H1 (cell line): ENCODE measurements at regions not wholly inside any gene's neighbourhood (a gene's known extent, or its start where the extent isn't known, plus 50 kb on each side); places are given as distances from the start of the nearest gene placed in this dataset.

ENCODE experiments used
- CTCF ChIA-PET: fragments of 300-600 bp; sonication (Branson Sonifier 250); formaldehyde crosslinking; loops from one replicate; lab custom pipeline; 2021; ENCODE audit not compliant: partially characterized antibody; lab: Charles Lee
- POLR2A ChIA-PET: fragments of 300-600 bp; sonication (Branson Sonifier 250); formaldehyde crosslinking; loops from one replicate; lab custom pipeline; 2021; ENCODE audit warnings: inconsistent platforms; ENCODE audit not compliant: partially characterized antibody; lab: Charles Lee
- DNase-seq, 2 experiments: peaks; one replicate each; pipeline versions ENCODE4 v3.0.0 to v3.0.0-alpha.2; 2010 to 2022; ENCODE audit warnings: low spot score in 2 of 2, low read depth in 1 of 2, mixed read lengths in 1 of 2
- FAIRE-seq: peaks from 2 replicates; lab custom pipeline; 2011; peaks lifted over from hg19 to GRCh38; lab: Jason Lieb, UNC
- H2AFZ ChIP-seq: 2 replicates; pipeline ENCODE4 v1.8.1; 2012; ENCODE audit warnings: low read length, inconsistent platforms
- H2AK5ac ChIP-seq: 2 replicates; pipeline ENCODE4 v1.6.1; 2013; ENCODE audit warnings: low read depth, low read length
- H2BK120ac ChIP-seq: replicated peaks from 2 replicates; pipeline ENCODE3; 2013; ENCODE audit warnings: low read depth, low read length, inconsistent platforms
- H2BK12ac ChIP-seq: 2 replicates; pipeline ENCODE4 v1.6.1; 2013; ENCODE audit warnings: low read depth, low read length
- H2BK15ac ChIP-seq: 2 replicates; pipeline ENCODE4 v1.6.1; 2013; ENCODE audit warnings: low read length
- H2BK20ac ChIP-seq: 2 replicates; pipeline ENCODE4 v1.6.1; 2013; ENCODE audit warnings: low read length
- H2BK5ac ChIP-seq: 2 replicates; pipeline ENCODE4 v1.6.1; 2013; ENCODE audit warnings: low read depth, low read length
- H3K14ac ChIP-seq: 2 replicates; pipeline ENCODE4 v1.6.1; 2013; ENCODE audit warnings: inconsistent platforms; ENCODE audit not compliant: insufficient read length
- H3K18ac ChIP-seq: 2 replicates; pipeline ENCODE4 v1.6.1; 2013; ENCODE audit warnings: low read length; ENCODE audit errors: extremely low read depth
- H3K23ac ChIP-seq: 2 replicates; pipeline ENCODE4 v1.6.1; 2013; ENCODE audit warnings: inconsistent platforms; ENCODE audit not compliant: insufficient read length
- H3K23me2 ChIP-seq: 2 replicates; pipeline ENCODE4 v1.6.1; 2013; ENCODE audit warnings: low read depth, low read length
- H3K27ac ChIP-seq: 2 replicates; pipeline ENCODE4 v1.6.1; 2011; ENCODE audit warnings: low read depth, low read length, inconsistent platforms
- H3K27me3 ChIP-seq, 4 experiments: replicated peaks in 1 of 4; 1 replicate in 1 of 4; 2 replicates in 3 of 4; pipeline versions ENCODE4 v1.6.1 to v1.8.1; 2011 to 2013; ENCODE audit warnings: low read length in 3 of 4, mild to moderate bottlenecking in 3 of 4, inconsistent platforms in 2 of 4, mixed read lengths in 2 of 4, moderate library complexity in 1 of 4; ENCODE audit not compliant: control insufficient read depth in 3 of 4, insufficient read depth in 3 of 4; ENCODE audit errors: extremely low read depth in 1 of 4
- H3K36me3 ChIP-seq, 4 experiments: 2 replicates each; pipeline versions ENCODE4 v1.6.1 to v1.8.1; 2011 to 2013; ENCODE audit warnings: mild to moderate bottlenecking in 4 of 4, low read length in 3 of 4, moderate library complexity in 2 of 4, control low read depth in 1 of 4, inconsistent platforms in 1 of 4; ENCODE audit not compliant: insufficient read depth in 4 of 4, control insufficient read depth in 2 of 4
- H3K4ac ChIP-seq: replicated peaks from 2 replicates; pipeline ENCODE3; 2013; ENCODE audit warnings: low read length, low read depth, mixed read lengths, inconsistent platforms; ENCODE audit not compliant: insufficient read length
- H3K4me1 ChIP-seq, 4 experiments: replicated peaks in 1 of 4; 1 replicate in 1 of 4; 2 replicates in 3 of 4; pipeline versions ENCODE4 v1.6.1 to v1.8.1; 2011 to 2013; ENCODE audit warnings: low read length in 3 of 4, inconsistent platforms in 2 of 4, mixed read lengths in 1 of 4; ENCODE audit not compliant: insufficient read depth in 4 of 4, control insufficient read depth in 3 of 4
- H3K4me2 ChIP-seq, 2 experiments: 2 replicates each; pipeline versions ENCODE4 v1.6.1 to v1.8.1; 2011 to 2013; ENCODE audit warnings: low read depth in 2 of 2, low read length in 2 of 2, control low read depth in 1 of 2, inconsistent platforms in 1 of 2, mild to moderate bottlenecking in 1 of 2; ENCODE audit not compliant: insufficient read depth in 1 of 2
- H3K4me3 ChIP-seq, 4 experiments: fragments of 200-600, 300-600 bp in 1 of 4; sonication (generic), shearing (Covaris generic), sonication (Bioruptor Twin) in 1 of 4; 2 replicates each; pipeline versions ENCODE4 v1.5.1 to v1.8.1; 2011 to 2016; ENCODE audit warnings: low read length in 4 of 4, low read depth in 3 of 4, control low read depth in 2 of 4, inconsistent platforms in 2 of 4, mild to moderate bottlenecking in 2 of 4, mixed read lengths in 1 of 4, moderate library complexity in 1 of 4; ENCODE audit not compliant: insufficient read depth in 2 of 4; ENCODE audit errors: extremely low read depth in 1 of 4
- H3K56ac ChIP-seq: replicated peaks from 2 replicates; pipeline ENCODE3; 2013; ENCODE audit warnings: low read depth, mild to moderate bottlenecking, mixed read lengths, low read length, inconsistent platforms; ENCODE audit not compliant: insufficient read length
- H3K79me1 ChIP-seq: 2 replicates; pipeline ENCODE4 v1.6.1; 2013; ENCODE audit warnings: low read depth, low read length, control low read depth
- H3K79me2 ChIP-seq, 2 experiments: 2 replicates each; pipeline versions ENCODE4 v1.6.1 to v1.8.1; 2012 to 2013; ENCODE audit warnings: low read length in 2 of 2, mild to moderate bottlenecking in 2 of 2, inconsistent platforms in 1 of 2; ENCODE audit not compliant: insufficient read depth in 2 of 2, control insufficient read depth in 1 of 2
- H3K9ac ChIP-seq, 4 experiments: replicated peaks in 1 of 4; 1 replicate in 1 of 4; 2 replicates in 3 of 4; pipeline versions ENCODE4 v1.6.1 to v1.8.1; 2011 to 2013; ENCODE audit warnings: low read depth in 3 of 4, low read length in 3 of 4, control low read depth in 2 of 4, mild to moderate bottlenecking in 2 of 4, moderate library complexity in 2 of 4, inconsistent platforms in 1 of 4; ENCODE audit errors: extremely low read depth in 1 of 4
- H3K9me3 ChIP-seq, 2 experiments: 2 replicates each; pipeline versions ENCODE4 v1.6.1 to v1.8.1; 2012 to 2013; ENCODE audit warnings: mild to moderate bottlenecking in 2 of 2, moderate library complexity in 2 of 2, control low read depth in 1 of 2, inconsistent platforms in 1 of 2, low read depth in 1 of 2, low read length in 1 of 2, mixed read lengths in 1 of 2; ENCODE audit not compliant: insufficient read depth in 2 of 2
- H4K20me1 ChIP-seq, 2 experiments: replicated peaks in 1 of 2; 2 replicates each; pipeline versions ENCODE3 to v1.8.1; 2011 to 2013; ENCODE audit warnings: inconsistent platforms in 2 of 2, low read length in 2 of 2, mild to moderate bottlenecking in 1 of 2; ENCODE audit not compliant: insufficient read depth in 2 of 2, control insufficient read depth in 1 of 2
- H4K5ac ChIP-seq: 2 replicates; pipeline ENCODE4 v1.6.1; 2013; ENCODE audit warnings: low read length, low read depth, mixed read lengths, inconsistent platforms; ENCODE audit not compliant: insufficient read length
- H4K8ac ChIP-seq: 2 replicates; pipeline ENCODE4 v1.8.0; 2013; ENCODE audit warnings: mild to moderate bottlenecking, moderate library complexity, low read length, inconsistent platforms; ENCODE audit not compliant: insufficient read depth; ENCODE audit errors: extremely low read depth
- H4K91ac ChIP-seq: replicated peaks from 2 replicates; pipeline ENCODE3; 2013; ENCODE audit warnings: low read length, mixed read lengths, inconsistent platforms; ENCODE audit not compliant: insufficient read length
- BCL11A ChIP-seq, 2 experiments: IDR thresholded peaks; one replicate each; pipeline ENCODE4 v1.6.1; 2011; ENCODE audit warnings: low read depth in 2 of 2, low read length in 2 of 2, mild to moderate bottlenecking in 2 of 2
- CBX5 ChIP-seq: fragments of 300-800, 300-1000 bp; sonication (generic); IDR thresholded peaks from 2 replicates; pipeline ENCODE4 v1.7.1; 2016; ENCODE audit warnings: antibody characterized with exemption, low read length, low read depth
- GABPA ChIP-seq: IDR thresholded peaks from 2 replicates; pipeline ENCODE4 v1.6.1; 2011; ENCODE audit warnings: mild to moderate bottlenecking, low read length, moderate library complexity, borderline replicate concordance; ENCODE audit not compliant: insufficient read depth
- GTF2F1 ChIP-seq: IDR thresholded peaks from 2 replicates; pipeline ENCODE4 v1.6.1; 2012; ENCODE audit warnings: low read depth, low read length, improper control_type of control experiment, borderline replicate concordance
- KDM4A ChIP-seq: IDR thresholded peaks from one replicate; pipeline ENCODE4 v1.7.1; 2012; ENCODE audit warnings: low read depth, mild to moderate bottlenecking, moderate library complexity, low read length, inconsistent platforms; ENCODE audit not compliant: severe bottlenecking
- RFX5 ChIP-seq: IDR thresholded peaks from 2 replicates; pipeline ENCODE4 v1.6.1; 2011; ENCODE audit warnings: low read depth, low read length, improper control_type of control experiment, borderline replicate concordance
- SP4 ChIP-seq: IDR thresholded peaks from 2 replicates; pipeline ENCODE4 v1.6.1; 2012; ENCODE audit warnings: low read length, inconsistent platforms
- WGBS, 2 experiments: shearing (Covaris generic) in 1 of 2; methylation state at CpG; one replicate each; pipeline versions ENCODE4 v1.1.6 to v1.1.7; 2013 to 2015; ENCODE audit warnings: low lambda C conversion rate in 2 of 2, mixed read lengths in 2 of 2, inconsistent platforms in 1 of 2, low coverage in 1 of 2, missing lambda C conversion rate in 1 of 2; ENCODE audit not compliant: insufficient replicate concordance in 2 of 2, insufficient coverage in 1 of 2, insufficient read length in 1 of 2; ENCODE audit errors: extremely low coverage in 1 of 2, missing lambda C conversion rate in 1 of 2; 5-methylcytosine and 5-hydroxymethylcytosine counted together
- TF ChIP-seq, protein P1 (sequence below): IDR thresholded peaks from 2 replicates; pipeline ENCODE4 v1.6.1; 2011; ENCODE audit warnings: low read depth, mild to moderate bottlenecking, low read length; ENCODE audit not compliant: insufficient read depth

DNA sequence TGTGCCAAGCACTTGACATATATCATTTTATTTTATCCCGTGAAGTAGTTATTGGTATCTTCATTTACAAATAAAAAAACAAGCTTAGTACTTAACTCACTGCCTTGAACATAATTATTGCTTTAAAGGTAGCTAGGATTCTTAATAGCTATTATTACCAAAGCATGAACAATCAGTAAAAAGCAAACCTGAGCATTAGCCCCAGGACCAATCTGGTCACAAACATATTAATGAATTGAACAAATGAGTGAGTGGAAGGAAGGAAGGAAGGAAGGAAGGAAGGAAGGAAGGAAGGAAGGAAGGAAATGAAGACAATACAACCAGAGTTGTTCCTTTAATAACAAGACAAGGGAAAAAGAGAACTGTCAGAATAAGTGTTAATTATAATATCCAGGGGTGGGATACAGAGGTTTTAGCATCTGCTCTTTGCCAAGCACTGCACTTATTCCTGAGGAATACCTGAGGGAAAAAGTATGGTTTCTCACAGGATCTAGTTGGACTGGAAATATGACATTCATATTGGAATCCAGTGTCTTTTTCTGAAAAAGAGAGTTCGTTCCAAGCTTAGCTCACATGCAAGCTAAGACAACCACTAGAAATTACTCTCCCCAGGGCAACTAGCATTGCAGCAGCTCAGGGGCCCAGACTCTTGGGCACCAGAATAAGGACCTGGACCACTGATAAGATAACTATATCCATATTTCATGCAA, 172.9 kb upstream of the MGMT start:
- Histone ChIP-seq H3K9me3 (no peaks in the 10 kb centered on the region), H4K5ac (no peak overlapping the region), H2BK20ac (no peak overlapping the region), H2BK12ac (no peak overlapping the region), H4K8ac (no peak overlapping the region), H3K4ac (no peak overlapping the region), H3K4me1 (no peaks in the 10 kb centered on the region; a peak in 1 of 7 replicates), H3K36me3 (no peaks in the 10 kb centered on the region), H3K27me3 (no peaks in the 10 kb centered on the region), H2BK15ac (no peak overlapping the region), H3K23ac (no peak overlapping the region), H4K20me1 (no peaks in the 10 kb centered on the region), H3K23me2 (0 out of 2 replicates have a peak, but pooled peaks cover 1% of the 10 kb centered on the region), H4K91ac (no peak overlapping the region), H2AFZ (no peak overlapping the region), H3K14ac (no peak overlapping the region), H3K18ac (no peak overlapping the region), H3K79me2 (no peaks in the 10 kb centered on the region), H2BK120ac (no peak overlapping the region), H2BK5ac (no peak overlapping the region), H3K4me3 (no peak overlapping the region), H2AK5ac (no peak overlapping the region), H3K4me2 (no peak overlapping the region), H3K27ac (no peak overlapping the region), H3K56ac (no peak overlapping the region), H3K79me1 (no peaks in the 10 kb centered on the region), H3K9ac (no peak overlapping the region)
- FAIRE-seq (no peak), DNase-seq (no peak)
- WGBS, 2 experiments, result 87% methylated on average over 2 of the region's 2 CpGs; no CpG with 5 or more reads in 1 of the 2 experiments
- POLR2A ChIA-PET, result no interaction called here
- TF ChIP-seq RFX5 (no peak), SP4 (no peak), CBX5 (no peak), KDM4A (no peak), BCL11A (IDR thresholded peaks at IDR 0.05; ENCODE audit: low read depth in 2 of 2, low read length in 2 of 2) (no peak), GTF2F1 (no peak), GABPA (no peak)
- TF ChIP-seq, protein P1, sequence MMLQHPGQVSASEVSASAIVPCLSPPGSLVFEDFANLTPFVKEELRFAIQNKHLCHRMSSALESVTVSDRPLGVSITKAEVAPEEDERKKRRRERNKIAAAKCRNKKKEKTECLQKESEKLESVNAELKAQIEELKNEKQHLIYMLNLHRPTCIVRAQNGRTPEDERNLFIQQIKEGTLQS, result no peak
- CTCF ChIA-PET, result interaction anchor here (0.5 to 1.7 kb wide), 3 partner anchors 18 to 828 kb away, joined by 3 to 6 read pairs (median 3); no protein-coding TSS in a partner anchor
